ENCODE measurements at regions not wholly inside any gene's neighbourhood (a gene's known extent, or its start where the extent isn't known, plus 50 kb on each side); places are given as distances from the start of the nearest gene placed in this dataset.

- TF ChIP-seq PPARA (CRISPR knock-in tag; IDR thresholded peaks at IDR 0.05; ENCODE audit: borderline replicate concordance) (no peak), ARNTL (CRISPR knock-in tag; IDR thresholded peaks at IDR 0.05; ENCODE audit: borderline replicate concordance, low read depth) (no peak), CREB5 (CRISPR knock-in tag; IDR thresholded peaks at IDR 0.05; ENCODE audit: low read depth) (no peak)
These were observed 495.5 kb upstream of the ZFHX3 start for GRCh38 chr16:73543331-73543969.

All from SK-N-SH treated with all-trans-retinoic acid at 6 μM for 48 hours (cell line).